Cardiac fibroblast (primary cell): ENCODE measurements at regions not wholly inside any gene's neighbourhood (a gene's known extent, or its start where the extent isn't known, plus 50 kb on each side); places are given as distances from the start of the nearest gene placed in this dataset.

ENCODE experiments used
- DNase-seq, 2 donors: peaks; one replicate each; pipeline versions ENCODE4 v3.0.0 to v3.0.0-alpha.2; 2010; ENCODE audit warnings: low read depth in 2 of 2
- H3K4me3 ChIP-seq, 2 donors: replicated peaks in 1 of 2; 1 replicate in 1 of 2; 2 replicates in 1 of 2; pipeline ENCODE4 v1.5.1; 2011; ENCODE audit warnings: low read depth in 2 of 2, low read length in 2 of 2, mild to moderate bottlenecking in 2 of 2, moderate library complexity in 1 of 2
- CTCF ChIP-seq: IDR thresholded peaks from one replicate; pipeline ENCODE4 v1.5.1; 2011; ENCODE audit warnings: low read depth, mild to moderate bottlenecking, low read length, inconsistent platforms

DNA sequence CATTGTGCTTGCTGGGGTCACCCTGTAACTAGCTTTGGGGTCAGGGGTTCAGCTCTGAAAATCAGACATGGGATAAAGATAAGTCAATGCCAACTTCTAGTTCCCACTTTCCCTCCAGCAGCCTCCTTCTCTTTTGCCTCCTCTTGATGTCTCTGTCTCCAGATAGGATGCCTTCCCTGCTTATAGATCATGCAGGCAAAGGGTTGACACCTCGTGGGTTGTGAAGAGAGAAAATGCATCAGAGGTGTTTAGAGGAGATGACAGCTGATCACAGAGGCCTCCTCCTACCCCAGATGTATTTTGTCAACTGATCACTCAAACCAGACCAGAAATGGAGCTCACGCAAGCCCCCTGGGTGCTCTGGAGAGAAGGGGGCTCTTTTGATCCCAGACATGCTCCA is 337.8 kb downstream of the BUD13 start:
- TF ChIP-seq CTCF = no peak
- H3K4me3 ChIP-seq = no peak overlapping the region
- DNase-seq = no peak

- H3K4me3 ChIP-seq = no peak overlapping the region
- no peak for TF ChIP-seq CTCF
- DNase-seq = no peak
Measured at GRCh38 chr11:116432301-116432700, 340.5 kb downstream of the BUD13 start.

DNA sequence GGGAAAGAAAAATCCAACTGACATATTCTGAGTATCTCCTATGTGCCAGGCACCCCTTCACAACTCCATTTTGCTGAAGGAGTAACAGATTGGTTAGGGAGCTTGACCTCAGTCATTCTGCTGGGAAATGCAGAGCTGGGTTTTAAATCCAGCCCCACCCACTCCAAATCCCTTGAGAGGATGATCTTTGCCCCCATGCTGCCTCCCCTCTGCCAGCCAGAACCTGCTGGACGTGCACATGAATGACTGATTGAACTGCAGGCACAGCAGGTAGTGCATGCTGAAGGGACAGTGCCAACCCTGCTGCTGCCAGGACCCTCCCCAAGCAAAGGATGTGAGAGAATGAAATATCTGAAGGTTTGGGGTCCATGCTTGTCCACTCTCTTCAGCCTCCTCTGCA is 340.9 kb downstream of the BUD13 start:
- no peak for TF ChIP-seq CTCF
- DNase-seq = no peak

DNA sequence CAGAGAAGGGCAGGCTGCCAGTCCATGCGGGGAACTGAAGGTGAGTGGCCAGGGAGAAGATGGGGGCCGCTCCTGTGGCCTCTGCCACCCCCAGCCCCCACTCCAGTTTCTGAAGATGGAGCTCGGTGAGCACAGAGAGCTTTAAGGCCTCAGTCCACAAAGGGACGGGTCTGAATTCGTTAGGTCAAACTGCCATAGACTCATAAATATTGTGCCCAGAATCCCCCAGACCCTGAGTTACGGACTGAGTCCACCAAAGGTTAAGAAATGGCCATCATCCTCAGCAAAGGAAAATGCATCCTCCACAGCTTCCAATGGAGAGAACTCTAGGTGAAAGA is 344.2 kb downstream of the BUD13 start:
- H3K4me3 ChIP-seq = no peak overlapping the region
- DNase-seq = no peak
- no peak for TF ChIP-seq CTCF

More for the DNA sequence above, 340.9 kb downstream of the BUD13 start:
- no peak overlapping the region for H3K4me3 ChIP-seq

GRCh38 chr11:116427903-116428637 is 344.7 kb downstream of the BUD13 start:
- no peak for TF ChIP-seq CTCF
- DNase-seq = no peak
- no peak overlapping the region for H3K4me3 ChIP-seq

- no peak for TF ChIP-seq CTCF
- DNase-seq = no peak
- H3K4me3 ChIP-seq = no peak overlapping the region
Measured at GRCh38 chr11:116427337-116427902, 345.4 kb downstream of the BUD13 start.

GRCh38 chr11:116426761-116427160 is 346.0 kb downstream of the BUD13 start:
- TF ChIP-seq CTCF = no peak
- no peak overlapping the region for H3K4me3 ChIP-seq
- no peak for DNase-seq
